ENCODE measurements at regions not wholly inside any gene's neighbourhood (a gene's known extent, or its start where the extent isn't known, plus 50 kb on each side); places are given as distances from the start of the nearest gene placed in this dataset.

DNA sequence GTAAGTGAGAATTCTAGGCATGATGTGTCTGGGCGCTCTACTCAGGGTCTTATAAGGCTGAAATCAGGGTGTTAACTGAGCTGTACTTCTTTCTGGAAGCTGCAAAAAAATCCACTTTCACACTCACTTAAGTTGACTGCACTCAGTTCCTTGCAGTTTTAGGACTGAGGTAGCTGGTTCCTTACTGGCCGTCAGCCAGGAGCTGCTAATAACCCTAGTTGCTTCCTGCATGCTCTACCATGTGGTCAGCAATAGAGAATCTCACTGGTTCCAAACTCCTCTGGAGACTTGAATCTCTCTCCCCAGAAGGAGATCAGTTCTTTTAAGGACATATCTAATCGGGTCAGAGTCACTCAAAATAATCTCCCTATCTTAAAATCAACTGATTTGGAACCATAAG is 911.2 kb downstream of the EFNA5 start:
- H3K4me3 ChIP-seq (ENCODE audit: low read length), result no peak overlapping the region
- no peaks in the 10 kb centered on the region for H3K79me2 ChIP-seq (ENCODE audit: low read length)
- H3K27ac ChIP-seq (ENCODE audit: low read length), result no peak overlapping the region
- H3K4me2 ChIP-seq (ENCODE audit: low read length), result no peak overlapping the region
- TF ChIP-seq, protein P1, sequence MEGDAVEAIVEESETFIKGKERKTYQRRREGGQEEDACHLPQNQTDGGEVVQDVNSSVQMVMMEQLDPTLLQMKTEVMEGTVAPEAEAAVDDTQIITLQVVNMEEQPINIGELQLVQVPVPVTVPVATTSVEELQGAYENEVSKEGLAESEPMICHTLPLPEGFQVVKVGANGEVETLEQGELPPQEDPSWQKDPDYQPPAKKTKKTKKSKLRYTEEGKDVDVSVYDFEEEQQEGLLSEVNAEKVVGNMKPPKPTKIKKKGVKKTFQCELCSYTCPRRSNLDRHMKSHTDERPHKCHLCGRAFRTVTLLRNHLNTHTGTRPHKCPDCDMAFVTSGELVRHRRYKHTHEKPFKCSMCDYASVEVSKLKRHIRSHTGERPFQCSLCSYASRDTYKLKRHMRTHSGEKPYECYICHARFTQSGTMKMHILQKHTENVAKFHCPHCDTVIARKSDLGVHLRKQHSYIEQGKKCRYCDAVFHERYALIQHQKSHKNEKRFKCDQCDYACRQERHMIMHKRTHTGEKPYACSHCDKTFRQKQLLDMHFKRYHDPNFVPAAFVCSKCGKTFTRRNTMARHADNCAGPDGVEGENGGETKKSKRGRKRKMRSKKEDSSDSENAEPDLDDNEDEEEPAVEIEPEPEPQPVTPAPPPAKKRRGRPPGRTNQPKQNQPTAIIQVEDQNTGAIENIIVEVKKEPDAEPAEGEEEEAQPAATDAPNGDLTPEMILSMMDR (IDR thresholded peaks at IDR 0.05; ENCODE audit: low read depth, low read length), result no peak
- no peak for TF ChIP-seq EZH2phosphoT487 (IDR thresholded peaks at IDR 0.05; ENCODE audit: low read depth)
- H2AFZ ChIP-seq (ENCODE audit: low read depth, low read length), result no peak overlapping the region
- no peaks in the 10 kb centered on the region for H3K36me3 ChIP-seq (replicated peaks; ENCODE audit: low read depth, low read length)
- no peaks in the 10 kb centered on the region for H3K9me3 ChIP-seq (ENCODE audit: insufficient read depth, low read length)
- H4K20me1 ChIP-seq (ENCODE audit: insufficient read depth, low read length), result no peaks in the 10 kb centered on the region
- no peaks in the 10 kb centered on the region for H3K27me3 ChIP-seq (ENCODE audit: low read depth, low read length)
- peaks cover 12% of the 10 kb centered on the region for H3K4me1 ChIP-seq (ENCODE audit: low read length)
- H3K9ac ChIP-seq (ENCODE audit: low read length), result no peak overlapping the region

DNA sequence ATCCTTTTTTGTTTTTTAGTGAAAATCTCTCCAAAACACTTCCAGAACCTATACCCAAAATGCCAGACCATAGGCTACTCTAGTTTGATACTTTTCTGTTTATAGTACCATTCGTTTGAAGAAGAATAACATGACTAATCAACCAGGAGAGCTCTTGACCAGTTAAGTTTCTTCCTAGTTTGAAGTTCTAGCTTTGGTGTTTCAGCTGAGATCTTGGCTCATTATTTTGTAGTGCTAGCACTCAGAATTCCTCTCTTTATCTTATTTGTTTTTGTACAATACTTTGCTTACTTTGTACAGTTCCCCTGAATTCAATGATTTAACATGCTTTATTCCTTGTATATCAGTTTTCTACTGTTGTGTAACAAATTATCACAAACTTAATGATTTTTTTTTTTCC is 911.6 kb downstream of the EFNA5 start:
- Histone ChIP-seq H3K9ac (ENCODE audit: low read length) (no peak overlapping the region), H3K4me1 (ENCODE audit: low read length) (peaks cover 12% of the 10 kb centered on the region), H3K9me3 (ENCODE audit: insufficient read depth, low read length) (no peaks in the 10 kb centered on the region), H2AFZ (ENCODE audit: low read depth, low read length) (no peak overlapping the region), H3K36me3 (replicated peaks; ENCODE audit: low read depth, low read length) (no peaks in the 10 kb centered on the region), H3K79me2 (ENCODE audit: low read length) (no peaks in the 10 kb centered on the region), H3K27ac (ENCODE audit: low read length) (no peak overlapping the region), H4K20me1 (ENCODE audit: insufficient read depth, low read length) (no peaks in the 10 kb centered on the region), H3K4me2 (ENCODE audit: low read length) (no peak overlapping the region), H3K4me3 (ENCODE audit: low read length) (no peak overlapping the region), H3K27me3 (ENCODE audit: low read depth, low read length) (no peaks in the 10 kb centered on the region)
- TF ChIP-seq, protein P1 (IDR thresholded peaks at IDR 0.05; ENCODE audit: low read depth, low read length), result no peak
- no peak for TF ChIP-seq EZH2phosphoT487 (IDR thresholded peaks at IDR 0.05; ENCODE audit: low read depth)

DNA sequence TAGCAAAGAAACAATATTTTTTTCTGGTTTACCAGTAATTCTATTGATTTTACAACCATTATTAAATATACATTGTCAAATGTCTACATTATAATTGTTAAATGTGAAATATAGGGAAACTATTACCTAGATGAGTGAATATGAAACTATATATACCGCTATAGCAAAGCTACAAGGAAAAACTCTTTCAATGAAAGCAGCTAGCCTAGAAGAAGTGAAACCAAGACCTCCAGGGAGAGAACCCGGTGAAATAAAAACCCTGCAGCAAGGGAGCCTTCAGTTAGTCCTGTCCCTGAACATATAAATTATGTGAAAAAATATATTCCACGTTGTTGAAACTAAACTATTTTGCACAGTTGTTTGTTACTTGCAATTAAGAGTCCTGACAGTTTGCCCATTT is 913.1 kb downstream of the EFNA5 start:
- Histone ChIP-seq H3K4me2 (ENCODE audit: low read length) (peak overlapping the region; percentile 22; the same call in 1 of the 2 replicates), H2AFZ (ENCODE audit: low read depth, low read length) (no peak overlapping the region), H3K4me1 (ENCODE audit: low read length) (peaks cover 12% of the 10 kb centered on the region), H3K9ac (ENCODE audit: low read length) (no peak overlapping the region), H3K27me3 (ENCODE audit: low read depth, low read length) (no peaks in the 10 kb centered on the region), H3K36me3 (replicated peaks; ENCODE audit: low read depth, low read length) (no peaks in the 10 kb centered on the region), H4K20me1 (ENCODE audit: insufficient read depth, low read length) (no peaks in the 10 kb centered on the region), H3K4me3 (ENCODE audit: low read length) (no peak overlapping the region), H3K27ac (ENCODE audit: low read length) (no peak overlapping the region), H3K9me3 (ENCODE audit: insufficient read depth, low read length) (no peaks in the 10 kb centered on the region), H3K79me2 (ENCODE audit: low read length) (no peaks in the 10 kb centered on the region)
- no peak for TF ChIP-seq EZH2phosphoT487 (IDR thresholded peaks at IDR 0.05; ENCODE audit: low read depth)
- TF ChIP-seq, protein P1 (IDR thresholded peaks at IDR 0.05; ENCODE audit: low read depth, low read length), result no peak

DNA sequence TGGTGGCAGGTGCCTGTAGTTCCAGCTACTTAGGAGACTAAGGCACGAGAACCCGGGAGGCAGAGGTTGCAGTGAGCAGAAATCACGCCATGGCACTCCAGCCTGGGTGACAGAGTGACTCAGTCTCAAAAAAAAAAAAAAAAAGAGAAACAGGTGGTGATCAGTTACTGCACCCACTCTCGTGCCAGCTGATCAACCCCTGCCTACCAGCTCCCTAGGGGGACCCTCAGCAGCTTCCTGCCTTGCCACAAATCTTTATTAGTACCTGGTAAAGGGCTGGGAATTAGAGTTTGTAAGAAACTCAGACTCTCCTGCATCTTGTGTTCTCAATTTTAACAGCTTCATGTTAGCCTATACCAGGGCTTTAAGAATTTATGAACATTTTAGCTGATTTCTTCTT is 914.9 kb downstream of the EFNA5 start:
- H3K4me3 ChIP-seq (ENCODE audit: low read length), result no peak overlapping the region
- H3K4me2 ChIP-seq (ENCODE audit: low read length), result peak overlapping the region; percentile 36
- no peaks in the 10 kb centered on the region for H3K9me3 ChIP-seq (ENCODE audit: insufficient read depth, low read length)
- no peaks in the 10 kb centered on the region for H4K20me1 ChIP-seq (ENCODE audit: insufficient read depth, low read length)
- H3K79me2 ChIP-seq (ENCODE audit: low read length), result no peaks in the 10 kb centered on the region
- H3K9ac ChIP-seq (ENCODE audit: low read length), result no peak overlapping the region
- no peaks in the 10 kb centered on the region for H3K36me3 ChIP-seq (replicated peaks; ENCODE audit: low read depth, low read length)
- TF ChIP-seq EZH2phosphoT487 (IDR thresholded peaks at IDR 0.05; ENCODE audit: low read depth), result no peak
- TF ChIP-seq, protein P1 (IDR thresholded peaks at IDR 0.05; ENCODE audit: low read depth, low read length), result no peak
- peaks cover 12% of the 10 kb centered on the region for H3K4me1 ChIP-seq (ENCODE audit: low read length)
- H3K27ac ChIP-seq (ENCODE audit: low read length), result no peak overlapping the region
- H3K27me3 ChIP-seq (ENCODE audit: low read depth, low read length), result no peaks in the 10 kb centered on the region
- no peak overlapping the region for H2AFZ ChIP-seq (ENCODE audit: low read depth, low read length)
